Endothelial cell of umbilical vein (primary cell): ENCODE measurements at regions not wholly inside any gene's neighbourhood (a gene's known extent, or its start where the extent isn't known, plus 50 kb on each side); places are given as distances from the start of the nearest gene placed in this dataset.

ENCODE experiments used
- BruUV-seq: library from RNA; stranded (reverse); fragments of 400-500 nt; replicated peaks from 2 replicates; lab custom pipeline; 2021; lab: Mats Ljungman, UMichigan
- CTCF ChIA-PET: fragments of 300-600, 350-600 bp; sonication (Branson Sonifier 250); formaldehyde crosslinking; loops from one replicate; lab custom pipeline; 2021; ENCODE audit warnings: antibody characterized with exemption, inconsistent platforms; lab: Charles Lee
- POLR2A ChIA-PET: fragments of 300-600, 350-600 bp; sonication (Branson Sonifier 250); formaldehyde crosslinking; loops from one replicate; lab custom pipeline; 2021; ENCODE audit warnings: antibody characterized with exemption, inconsistent platforms; lab: Charles Lee
- DNase-seq: peaks from one replicate; pipeline ENCODE4 v3.0.0-alpha.2; 2011; ENCODE audit warnings: low read depth, low spot score
- FAIRE-seq: peaks from 2 replicates; lab custom pipeline; 2011; peaks lifted over from hg19 to GRCh38; lab: Jason Lieb, UNC
- H2AFZ ChIP-seq: 2 replicates; pipeline ENCODE4 v1.6.0; 2012; ENCODE audit warnings: low read depth, low read length, control low read depth, inconsistent platforms
- H3K27ac ChIP-seq: 2 replicates; pipeline ENCODE4 v1.5.1; 2011; ENCODE audit warnings: low read depth, mild to moderate bottlenecking, control low read depth, low read length, moderate library complexity; ENCODE audit not compliant: insufficient read depth
- H3K27me3 ChIP-seq, 2 experiments: 2 replicates each; pipeline versions ENCODE4 v1.6.0 to v1.6.1; 2011; ENCODE audit warnings: low read length in 2 of 2, mixed read lengths in 1 of 2; ENCODE audit not compliant: control insufficient read depth in 2 of 2, insufficient read depth in 2 of 2
- H3K36me3 ChIP-seq, 2 experiments: 2 replicates in 1 of 2; 3 replicates in 1 of 2; pipeline ENCODE4 v1.5.1; 2011; ENCODE audit warnings: low read length in 2 of 2, mild to moderate bottlenecking in 1 of 2, moderate library complexity in 1 of 2; ENCODE audit not compliant: control insufficient read depth in 2 of 2, insufficient read depth in 2 of 2; ENCODE audit errors: extremely low read depth in 1 of 2
- H3K4me1 ChIP-seq: 3 replicates; pipeline ENCODE4 v1.5.1; 2011; ENCODE audit warnings: mild to moderate bottlenecking, low read length; ENCODE audit not compliant: control insufficient read depth, insufficient read depth; ENCODE audit errors: extremely low read depth
- H3K4me2 ChIP-seq: 2 replicates; pipeline ENCODE4 v1.6.1; 2011; ENCODE audit warnings: low read length, control low read depth, mixed read lengths; ENCODE audit not compliant: insufficient read depth
- H3K4me3 ChIP-seq, 3 experiments: fragments of 200-600 bp in 1 of 3; sonication (generic), shearing (Covaris generic) in 1 of 3; replicated peaks in 1 of 3; 2 replicates each; pipeline ENCODE4 v1.5.1; 2011 to 2016; ENCODE audit warnings: control low read depth in 3 of 3, low read length in 3 of 3, mild to moderate bottlenecking in 2 of 3, inconsistent platforms in 1 of 3, low read depth in 1 of 3, moderate library complexity in 1 of 3; ENCODE audit not compliant: insufficient read depth in 1 of 3
- H3K79me2 ChIP-seq: 2 replicates; pipeline ENCODE4 v1.6.0; 2012; ENCODE audit warnings: low read length, inconsistent platforms; ENCODE audit not compliant: control insufficient read depth, insufficient read depth
- H3K9ac ChIP-seq: replicated peaks from 2 replicates; pipeline ENCODE3; 2011; ENCODE audit warnings: low read length, control low read depth; ENCODE audit not compliant: insufficient read depth; ENCODE audit errors: extremely low read depth
- H3K9me1 ChIP-seq: replicated peaks from 3 replicates; pipeline ENCODE4 v1.6.0; 2011; ENCODE audit warnings: mild to moderate bottlenecking, low read length; ENCODE audit not compliant: control insufficient read depth, insufficient read depth; ENCODE audit errors: extremely low read depth
- H3K9me3 ChIP-seq: replicated peaks from 2 replicates; pipeline ENCODE4 v1.5.1; 2012; ENCODE audit warnings: low read length, inconsistent platforms; ENCODE audit not compliant: control insufficient read depth, insufficient read depth
- H4K20me1 ChIP-seq: replicated peaks from 2 replicates; pipeline ENCODE3; 2011; ENCODE audit warnings: mild to moderate bottlenecking, low read length; ENCODE audit not compliant: control insufficient read depth, insufficient read depth; ENCODE audit errors: extremely low read depth
- EZH2 ChIP-seq: IDR thresholded peaks from 2 replicates; pipeline ENCODE4 v1.6.1; 2012; ENCODE audit warnings: borderline replicate concordance, low read depth, mild to moderate bottlenecking, moderate library complexity, low read length, inconsistent platforms; ENCODE audit not compliant: severe bottlenecking
- FOS ChIP-seq: IDR thresholded peaks from 2 replicates; pipeline ENCODE4 v1.6.1; 2011; ENCODE audit warnings: mild to moderate bottlenecking, low read length, moderate library complexity, borderline replicate concordance; ENCODE audit not compliant: insufficient read depth
- GATA2 ChIP-seq: IDR thresholded peaks from 2 replicates; pipeline ENCODE4 v1.7.0; 2011; ENCODE audit warnings: low read depth, mild to moderate bottlenecking, moderate library complexity, mixed read lengths, low read length; ENCODE audit not compliant: insufficient read length, insufficient read depth
- JUN ChIP-seq: IDR thresholded peaks from 2 replicates; pipeline ENCODE4 v1.6.1; 2011; ENCODE audit warnings: borderline replicate concordance, low read depth; ENCODE audit not compliant: insufficient read length, insufficient read depth
- MYC ChIP-seq: IDR thresholded peaks from one replicate; pipeline ENCODE4 v1.6.1; 2011; ENCODE audit warnings: mild to moderate bottlenecking, low read depth, low read length
- POLR2A ChIP-seq: IDR thresholded peaks from 2 replicates; pipeline ENCODE4 v1.6.1; 2012; ENCODE audit warnings: low read depth, mild to moderate bottlenecking, control low read depth, low read length
- POLR2AphosphoS5 ChIP-seq: IDR thresholded peaks from 2 replicates; pipeline ENCODE4 v1.6.1; 2012; ENCODE audit warnings: low read depth, mild to moderate bottlenecking, control low read depth, low read length, moderate library complexity; ENCODE audit not compliant: insufficient read depth
- dilution Hi-C: fragments of 300-500 bp; cut with MboI; formaldehyde crosslinking; loops from one replicate; pipeline ENCODE4 v1.15.0; 2019; ENCODE audit warnings: low sequenced_read_pairs; ENCODE audit not compliant: extremely low pct_ligation_motif_present
- intact Hi-C: fragments of 100-400 bp; cut with micrococcal nuclease; formaldehyde crosslinking; loops from one replicate; pipeline ENCODE4 v1.10.0; 2022
- TF ChIP-seq, protein P1 (sequence below), 2 donors: IDR thresholded peaks; 1 replicate in 1 of 2; 2 replicates in 1 of 2; pipeline ENCODE4 v1.5.1; 2011; ENCODE audit warnings: low read length in 2 of 2, mild to moderate bottlenecking in 2 of 2, moderate library complexity in 2 of 2, control low read depth in 1 of 2, inconsistent platforms in 1 of 2, low read depth in 1 of 2; ENCODE audit not compliant: insufficient read depth in 1 of 2; ENCODE audit errors: extremely low read depth in 1 of 2
- TF ChIP-seq, protein P2 (sequence below): IDR thresholded peaks from 2 replicates; pipeline ENCODE4 v1.6.1; 2011; ENCODE audit not compliant: insufficient read depth, insufficient read length

DNA sequence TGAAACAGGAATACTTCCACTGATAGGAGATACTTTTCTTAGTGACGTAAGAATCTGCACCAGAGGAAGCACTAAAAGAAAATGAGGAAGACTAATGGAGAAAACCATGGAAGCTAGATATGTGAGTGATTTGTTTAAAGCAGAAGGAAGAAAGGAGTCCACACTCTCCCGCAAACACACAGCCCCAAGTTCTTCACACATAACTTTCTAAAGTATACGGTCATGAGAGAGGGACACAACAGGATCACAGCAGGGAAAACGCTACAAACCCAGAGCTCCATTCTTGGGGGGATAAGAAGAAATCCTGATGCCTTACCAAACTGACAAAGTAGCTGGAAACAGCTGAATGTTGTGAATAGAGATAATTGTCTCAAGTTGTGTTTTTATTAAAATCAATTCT lies 222.2 kb upstream of the TMEM161B start:
- H3K4me1 ChIP-seq: no peaks in the 10 kb centered on the region
- no peak overlapping the region for H3K27ac ChIP-seq
- H3K36me3 ChIP-seq: no peaks in the 10 kb centered on the region
- no peaks in the 10 kb centered on the region for H4K20me1 ChIP-seq
- FAIRE-seq: no peak
- no peak overlapping the region for H3K4me2 ChIP-seq
- H3K9me3 ChIP-seq: no peaks in the 10 kb centered on the region
- ChIA-PET CTCF (no interaction called here), POLR2A (no interaction called here)
- BruUV-seq: no TSS peak
- H3K9ac ChIP-seq: no peak overlapping the region
- H3K79me2 ChIP-seq: no peaks in the 10 kb centered on the region
- peaks cover 3% of the 10 kb centered on the region for H3K9me1 ChIP-seq
- H3K4me3 ChIP-seq: no peak overlapping the region
- H3K27me3 ChIP-seq: no peaks in the 10 kb centered on the region
- dilution Hi-C loops (no loop called here), intact Hi-C loops (no loop called here)
- H2AFZ ChIP-seq: no peak overlapping the region
- TF ChIP-seq EZH2 (no peak), GATA2 (no peak), JUN (no peak), MYC (no peak)
- TF ChIP-seq, protein P1, sequence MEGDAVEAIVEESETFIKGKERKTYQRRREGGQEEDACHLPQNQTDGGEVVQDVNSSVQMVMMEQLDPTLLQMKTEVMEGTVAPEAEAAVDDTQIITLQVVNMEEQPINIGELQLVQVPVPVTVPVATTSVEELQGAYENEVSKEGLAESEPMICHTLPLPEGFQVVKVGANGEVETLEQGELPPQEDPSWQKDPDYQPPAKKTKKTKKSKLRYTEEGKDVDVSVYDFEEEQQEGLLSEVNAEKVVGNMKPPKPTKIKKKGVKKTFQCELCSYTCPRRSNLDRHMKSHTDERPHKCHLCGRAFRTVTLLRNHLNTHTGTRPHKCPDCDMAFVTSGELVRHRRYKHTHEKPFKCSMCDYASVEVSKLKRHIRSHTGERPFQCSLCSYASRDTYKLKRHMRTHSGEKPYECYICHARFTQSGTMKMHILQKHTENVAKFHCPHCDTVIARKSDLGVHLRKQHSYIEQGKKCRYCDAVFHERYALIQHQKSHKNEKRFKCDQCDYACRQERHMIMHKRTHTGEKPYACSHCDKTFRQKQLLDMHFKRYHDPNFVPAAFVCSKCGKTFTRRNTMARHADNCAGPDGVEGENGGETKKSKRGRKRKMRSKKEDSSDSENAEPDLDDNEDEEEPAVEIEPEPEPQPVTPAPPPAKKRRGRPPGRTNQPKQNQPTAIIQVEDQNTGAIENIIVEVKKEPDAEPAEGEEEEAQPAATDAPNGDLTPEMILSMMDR (IDR thresholded peaks at IDR 0.05; ENCODE audit: extremely low read depth in 1 of 2, insufficient read depth in 1 of 2, low read depth in 1 of 2, low read length in 2 of 2): no peak
- TF ChIP-seq, protein P2, sequence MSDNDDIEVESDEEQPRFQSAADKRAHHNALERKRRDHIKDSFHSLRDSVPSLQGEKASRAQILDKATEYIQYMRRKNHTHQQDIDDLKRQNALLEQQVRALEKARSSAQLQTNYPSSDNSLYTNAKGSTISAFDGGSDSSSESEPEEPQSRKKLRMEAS: no peak
- no peak for DNase-seq

DNA sequence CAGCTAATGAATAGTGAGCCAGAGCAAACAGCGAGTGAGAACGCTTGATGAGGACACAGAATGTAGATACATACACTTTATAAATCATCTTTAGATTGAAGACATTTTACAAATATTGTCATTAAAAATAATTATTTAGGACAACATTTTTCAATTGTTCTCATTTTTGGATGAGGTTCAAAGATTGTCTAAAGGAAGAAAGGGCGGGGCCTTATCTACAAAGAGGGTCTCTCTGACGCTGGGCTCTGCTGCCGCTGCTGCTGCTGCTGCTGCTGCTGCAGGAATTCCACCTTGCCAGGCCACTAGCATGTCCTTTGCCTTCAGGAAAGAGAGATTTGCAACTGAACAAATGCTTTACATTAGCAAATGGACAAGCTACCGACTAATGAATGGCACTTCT lies 220.7 kb upstream of the TMEM161B start:
- no peak overlapping the region for H3K27ac ChIP-seq
- peaks cover 3% of the 10 kb centered on the region for H3K9me1 ChIP-seq
- no peaks in the 10 kb centered on the region for H3K9me3 ChIP-seq
- H3K79me2 ChIP-seq: no peaks in the 10 kb centered on the region
- intact Hi-C loops: no loop called here
- BruUV-seq: no TSS peak
- no peaks in the 10 kb centered on the region for H3K27me3 ChIP-seq
- CTCF ChIA-PET: no interaction called here
- no peak for DNase-seq
- TF ChIP-seq MYC: no peak
- TF ChIP-seq EZH2: no peak
- no peak for TF ChIP-seq JUN
- TF ChIP-seq GATA2: no peak
- TF ChIP-seq, protein P1 (IDR thresholded peaks at IDR 0.05; ENCODE audit: extremely low read depth in 1 of 2, insufficient read depth in 1 of 2, low read depth in 1 of 2, low read length in 2 of 2): no peak
- no peak for TF ChIP-seq POLR2A
- TF ChIP-seq POLR2AphosphoS5: no peak
- no peak for TF ChIP-seq FOS
- TF ChIP-seq, protein P2: no peak
- dilution Hi-C loops: no loop called here
- H4K20me1 ChIP-seq: no peaks in the 10 kb centered on the region
- no peak for FAIRE-seq
- no peaks in the 10 kb centered on the region for H3K4me1 ChIP-seq
- POLR2A ChIA-PET: no interaction called here
- H3K9ac ChIP-seq: no peak overlapping the region
- no peak overlapping the region for H3K4me2 ChIP-seq
- H2AFZ ChIP-seq: no peak overlapping the region
- no peaks in the 10 kb centered on the region for H3K36me3 ChIP-seq
- no peak overlapping the region for H3K4me3 ChIP-seq
